WTC11 (cell line): ENCODE measurements at regions not wholly inside any gene's neighbourhood (a gene's known extent, or its start where the extent isn't known, plus 50 kb on each side); places are given as distances from the start of the nearest gene placed in this dataset.

Experiments
- ATAC-seq: fragments of 200-7000 bp; cut with Tn5 transposase; 2 replicates; pipeline ENCODE4 v1.10.0; 2021; ENCODE audit warnings: mild to moderate bottlenecking, moderate library complexity
- CTCF ChIA-PET: fragments of 300-600 bp; sonication (Branson Sonifier 250); formaldehyde crosslinking; loops from one replicate; lab custom pipeline; 2021; ENCODE audit warnings: antibody characterized with exemption; lab: Charles Lee
- POLR2A ChIA-PET: fragments of 350-600 bp; sonication (Branson Sonifier 250); formaldehyde crosslinking; loops from one replicate; lab custom pipeline; 2021; ENCODE audit warnings: antibody characterized with exemption; lab: Charles Lee
- DNase-seq: peaks from one replicate; pipeline ENCODE4 v3.0.0; 2021; ENCODE audit warnings: low spot score
- H3K27ac Mint-ChIP-seq: 2 replicates; pipeline ENCODE4 v1.8.0; 2021; ENCODE audit warnings: mixed read lengths
- H3K27me3 Mint-ChIP-seq: 2 replicates; pipeline ENCODE4 v1.8.0; 2021; ENCODE audit warnings: low read depth, mild to moderate bottlenecking, moderate library complexity, mixed read lengths
- H3K36me3 Mint-ChIP-seq: 2 replicates; pipeline ENCODE4 v1.8.0; 2021; ENCODE audit warnings: mixed read lengths
- H3K4me1 Mint-ChIP-seq: 2 replicates; pipeline ENCODE4 v1.8.0; 2022; ENCODE audit warnings: mixed read lengths
- H3K4me3 Mint-ChIP-seq: 2 replicates; pipeline ENCODE4 v1.8.0; 2021; ENCODE audit warnings: mild to moderate bottlenecking, moderate library complexity, mixed read lengths
- H3K9me3 Mint-ChIP-seq: 2 replicates; pipeline ENCODE4 v1.8.0; 2021; ENCODE audit warnings: mixed read lengths
- ATF3 ChIP-seq: sonication (generic); formaldehyde crosslinking; conservative IDR thresholded peaks from 2 replicates; pipeline ENCODE4 v1.8.1; 2022; ENCODE audit warnings: mild to moderate bottlenecking, missing genetic modification reagents
- CREB1 ChIP-seq: sonication (generic); formaldehyde crosslinking; IDR thresholded peaks from 2 replicates; pipeline ENCODE4 v1.8.0; 2023; ENCODE audit warnings: mild to moderate bottlenecking, missing genetic modification reagents
- FOXK1 ChIP-seq: sonication (generic); formaldehyde crosslinking; IDR thresholded peaks from 2 replicates; pipeline ENCODE4 v1.8.0; 2022; ENCODE audit warnings: mild to moderate bottlenecking, moderate library complexity, missing genetic modification reagents
- FOXP1 ChIP-seq: sonication (generic); formaldehyde crosslinking; IDR thresholded peaks from 2 replicates; pipeline ENCODE4 v1.8.0; 2022; ENCODE audit warnings: missing genetic modification reagents, mild to moderate bottlenecking, moderate library complexity, borderline replicate concordance
- GABPB1 ChIP-seq: sonication (generic); formaldehyde crosslinking; IDR thresholded peaks from 2 replicates; pipeline ENCODE4 v1.8.1; 2023; ENCODE audit warnings: mild to moderate bottlenecking, missing genetic modification reagents
- GRHL2 ChIP-seq: fragments of 250-450 bp; sonication (Bioruptor Pico); IDR thresholded peaks from 2 replicates; pipeline ENCODE4 v1.8.0; 2022; ENCODE audit warnings: mild to moderate bottlenecking, moderate library complexity; ENCODE audit not compliant: insufficient replicate concordance, severe bottlenecking
- GTF2I ChIP-seq: fragments of 250-450 bp; sonication (Bioruptor Pico); conservative IDR thresholded peaks from 2 replicates; pipeline ENCODE4 v1.4.0; 2021; ENCODE audit warnings: mild to moderate bottlenecking
- KAT7 ChIP-seq: sonication (generic); formaldehyde crosslinking; IDR thresholded peaks from 2 replicates; pipeline ENCODE4 v1.8.1; 2023; ENCODE audit warnings: missing genetic modification reagents, mild to moderate bottlenecking, borderline replicate concordance
- MXD4 ChIP-seq: fragments of 250-450 bp; sonication (Bioruptor Pico); IDR thresholded peaks from 2 replicates; pipeline ENCODE4 v1.8.0; 2021; ENCODE audit warnings: mild to moderate bottlenecking, moderate library complexity, borderline replicate concordance
- MYBL2 ChIP-seq: sonication (generic); formaldehyde crosslinking; IDR thresholded peaks from 2 replicates; pipeline ENCODE4 v1.8.1; 2023; ENCODE audit warnings: mild to moderate bottlenecking, moderate library complexity, missing genetic modification reagents
- NR2C2 ChIP-seq: sonication (generic); formaldehyde crosslinking; IDR thresholded peaks from 2 replicates; pipeline ENCODE4 v1.8.0; 2022; ENCODE audit warnings: mild to moderate bottlenecking, missing genetic modification reagents
- OVOL2 ChIP-seq: fragments of 250-450 bp; sonication (Bioruptor Pico); IDR thresholded peaks from 2 replicates; pipeline ENCODE4 v1.9.0; 2021; ENCODE audit warnings: mild to moderate bottlenecking, borderline replicate concordance
- RELA ChIP-seq: sonication (generic); formaldehyde crosslinking; IDR thresholded peaks from 2 replicates; pipeline ENCODE4 v1.8.1; 2022; ENCODE audit warnings: missing genetic modification reagents, mild to moderate bottlenecking, borderline replicate concordance
- SMAD3 ChIP-seq: sonication (generic); formaldehyde crosslinking; IDR thresholded peaks from 2 replicates; pipeline ENCODE4 v1.8.0; 2022; ENCODE audit warnings: missing genetic modification reagents, mild to moderate bottlenecking, borderline replicate concordance
- SMAD4 ChIP-seq: sonication (generic); formaldehyde crosslinking; IDR thresholded peaks from 2 replicates; pipeline ENCODE4 v1.8.0; 2022; ENCODE audit warnings: mild to moderate bottlenecking, missing genetic modification reagents
- ZNF232 ChIP-seq: sonication (generic); formaldehyde crosslinking; IDR thresholded peaks from 2 replicates; pipeline ENCODE4 v1.8.0; 2022; ENCODE audit warnings: mild to moderate bottlenecking, missing genetic modification reagents
- ZNF263 ChIP-seq: sonication (generic); formaldehyde crosslinking; IDR thresholded peaks from 2 replicates; pipeline ENCODE4 v1.8.1; 2022; ENCODE audit warnings: low read depth, mild to moderate bottlenecking, moderate library complexity, missing genetic modification reagents
- ZNF317 ChIP-seq: sonication (generic); formaldehyde crosslinking; IDR thresholded peaks from 2 replicates; pipeline ENCODE4 v1.8.1; 2023; ENCODE audit warnings: low read depth, mild to moderate bottlenecking, moderate library complexity, missing genetic modification reagents, borderline replicate concordance
- ZNF425 ChIP-seq: fragments of 250-450 bp; sonication (Bioruptor Pico); conservative IDR thresholded peaks from 2 replicates; pipeline ENCODE4 v1.9.0; 2021; ENCODE audit warnings: mild to moderate bottlenecking
- ZNF512 ChIP-seq: sonication (generic); formaldehyde crosslinking; IDR thresholded peaks from 2 replicates; pipeline ENCODE4 v1.8.1; 2022; ENCODE audit warnings: missing genetic modification reagents, borderline replicate concordance
- ZNF671 ChIP-seq: fragments of 250-450 bp; sonication (Bioruptor Pico); IDR thresholded peaks from 2 replicates; pipeline ENCODE4 v1.8.0; 2021; ENCODE audit warnings: mild to moderate bottlenecking
- TF ChIP-seq, protein P1 (sequence below): sonication (generic); formaldehyde crosslinking; IDR thresholded peaks from 2 replicates; pipeline ENCODE4 v1.8.0; 2022; ENCODE audit warnings: missing genetic modification reagents
- TF ChIP-seq, protein P2 (sequence below): fragments of 250-450 bp; sonication (Bioruptor Pico); IDR thresholded peaks from 2 replicates; pipeline ENCODE4 v2.1.2; 2022; ENCODE audit warnings: mild to moderate bottlenecking, moderate library complexity

- ATAC-seq, result no peak
- Mint-ChIP-seq H3K4me3 (no peak overlapping the region), H3K4me1 (peaks cover 5% of the 10 kb centered on the region; the same call in 1 of the 2 replicates), H3K27me3 (no peaks in the 10 kb centered on the region), H3K9me3 (no peaks in the 10 kb centered on the region), H3K36me3 (no peaks in the 10 kb centered on the region), H3K27ac (no peak overlapping the region)
- CTCF ChIA-PET, result interaction anchor here (2.0 to 5.0 kb wide), 3 partner anchors 47 to 434 kb away, joined by 5 to 23 read pairs (median 6); no protein-coding TSS in a partner anchor
- TF ChIP-seq SMAD3 (CRISPR knock-in tag), result no peak
- TF ChIP-seq FOXK1 (CRISPR knock-in tag), result no peak
- no peak for TF ChIP-seq MYBL2 (CRISPR knock-in tag)
- TF ChIP-seq, protein P1, sequence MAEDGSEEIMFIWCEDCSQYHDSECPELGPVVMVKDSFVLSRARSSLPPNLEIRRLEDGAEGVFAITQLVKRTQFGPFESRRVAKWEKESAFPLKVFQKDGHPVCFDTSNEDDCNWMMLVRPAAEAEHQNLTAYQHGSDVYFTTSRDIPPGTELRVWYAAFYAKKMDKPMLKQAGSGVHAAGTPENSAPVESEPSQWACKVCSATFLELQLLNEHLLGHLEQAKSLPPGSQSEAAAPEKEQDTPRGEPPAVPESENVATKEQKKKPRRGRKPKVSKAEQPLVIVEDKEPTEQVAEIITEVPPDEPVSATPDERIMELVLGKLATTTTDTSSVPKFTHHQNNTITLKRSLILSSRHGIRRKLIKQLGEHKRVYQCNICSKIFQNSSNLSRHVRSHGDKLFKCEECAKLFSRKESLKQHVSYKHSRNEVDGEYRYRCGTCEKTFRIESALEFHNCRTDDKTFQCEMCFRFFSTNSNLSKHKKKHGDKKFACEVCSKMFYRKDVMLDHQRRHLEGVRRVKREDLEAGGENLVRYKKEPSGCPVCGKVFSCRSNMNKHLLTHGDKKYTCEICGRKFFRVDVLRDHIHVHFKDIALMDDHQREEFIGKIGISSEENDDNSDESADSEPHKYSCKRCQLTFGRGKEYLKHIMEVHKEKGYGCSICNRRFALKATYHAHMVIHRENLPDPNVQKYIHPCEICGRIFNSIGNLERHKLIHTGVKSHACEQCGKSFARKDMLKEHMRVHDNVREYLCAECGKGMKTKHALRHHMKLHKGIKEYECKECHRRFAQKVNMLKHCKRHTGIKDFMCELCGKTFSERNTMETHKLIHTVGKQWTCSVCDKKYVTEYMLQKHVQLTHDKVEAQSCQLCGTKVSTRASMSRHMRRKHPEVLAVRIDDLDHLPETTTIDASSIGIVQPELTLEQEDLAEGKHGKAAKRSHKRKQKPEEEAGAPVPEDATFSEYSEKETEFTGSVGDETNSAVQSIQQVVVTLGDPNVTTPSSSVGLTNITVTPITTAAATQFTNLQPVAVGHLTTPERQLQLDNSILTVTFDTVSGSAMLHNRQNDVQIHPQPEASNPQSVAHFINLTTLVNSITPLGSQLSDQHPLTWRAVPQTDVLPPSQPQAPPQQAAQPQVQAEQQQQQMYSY (CRISPR knock-in tag), result no peak
- TF ChIP-seq ZNF512 (CRISPR knock-in tag), result no peak
- no peak for TF ChIP-seq OVOL2 (CRISPR knock-in tag)
- no peak for TF ChIP-seq FOXP1 (CRISPR knock-in tag)
- no peak for TF ChIP-seq GTF2I (CRISPR knock-in tag)
- TF ChIP-seq KAT7 (CRISPR knock-in tag), result no peak
- TF ChIP-seq CREB1 (CRISPR knock-in tag), result no peak
- TF ChIP-seq GRHL2 (CRISPR knock-in tag), result no peak
- no peak for TF ChIP-seq ATF3
- no peak for TF ChIP-seq ZNF425 (CRISPR knock-in tag)
- TF ChIP-seq MXD4 (CRISPR knock-in tag), result no peak
- TF ChIP-seq ZNF317, result no peak
- no peak for TF ChIP-seq SMAD4 (CRISPR knock-in tag)
- no peak for DNase-seq
- POLR2A ChIA-PET, result no interaction called here
Measured at GRCh38 chr2:37829616-37830395, 95.3 kb upstream of the RMDN2 start.

DNA sequence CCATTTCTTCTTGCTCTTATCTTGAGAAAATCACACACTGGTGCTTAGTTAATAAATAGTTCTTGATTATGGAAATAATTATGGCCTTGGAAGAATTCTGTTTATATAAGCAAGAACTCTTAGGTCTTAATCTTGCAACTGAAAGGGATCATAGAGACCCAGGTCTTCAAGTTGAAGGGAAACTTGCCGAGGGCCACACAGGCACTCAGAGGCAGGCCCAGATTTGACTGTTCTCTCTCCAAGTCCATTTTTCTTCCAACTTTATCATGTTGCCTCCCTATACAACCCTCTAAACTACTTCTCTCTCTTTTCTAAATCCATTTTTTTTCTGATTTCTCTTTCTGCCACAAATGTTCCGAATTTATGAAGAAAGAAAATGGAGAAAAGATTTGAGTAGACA is 94.5 kb upstream of the RMDN2 start:
- no peak for DNase-seq
- TF ChIP-seq GABPB1 (CRISPR knock-in tag) (no peak), NR2C2 (CRISPR knock-in tag) (no peak), FOXK1 (CRISPR knock-in tag) (no peak), RELA (CRISPR knock-in tag) (no peak), ZNF263 (no peak), ZNF671 (no peak), GTF2I (CRISPR knock-in tag) (no peak), ZNF232 (CRISPR knock-in tag) (no peak), GRHL2 (CRISPR knock-in tag) (no peak)
- TF ChIP-seq, protein P2, sequence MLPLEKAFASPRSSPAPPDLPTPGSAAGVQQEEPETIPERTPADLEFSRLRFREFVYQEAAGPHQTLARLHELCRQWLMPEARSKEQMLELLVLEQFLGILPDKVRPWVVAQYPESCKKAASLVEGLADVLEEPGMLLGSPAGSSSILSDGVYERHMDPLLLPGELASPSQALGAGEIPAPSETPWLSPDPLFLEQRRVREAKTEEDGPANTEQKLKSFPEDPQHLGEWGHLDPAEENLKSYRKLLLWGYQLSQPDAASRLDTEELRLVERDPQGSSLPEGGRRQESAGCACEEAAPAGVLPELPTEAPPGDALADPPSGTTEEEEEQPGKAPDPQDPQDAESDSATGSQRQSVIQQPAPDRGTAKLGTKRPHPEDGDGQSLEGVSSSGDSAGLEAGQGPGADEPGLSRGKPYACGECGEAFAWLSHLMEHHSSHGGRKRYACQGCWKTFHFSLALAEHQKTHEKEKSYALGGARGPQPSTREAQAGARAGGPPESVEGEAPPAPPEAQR (CRISPR knock-in tag), result no peak
- Mint-ChIP-seq H3K4me3 (no peak overlapping the region), H3K36me3 (no peaks in the 10 kb centered on the region), H3K27me3 (no peaks in the 10 kb centered on the region), H3K27ac (no peak overlapping the region), H3K4me1 (peaks cover 5% of the 10 kb centered on the region; the same call in 1 of the 2 replicates), H3K9me3 (no peaks in the 10 kb centered on the region)
- ChIA-PET POLR2A (no interaction called here), CTCF (interaction anchor here (2.0 to 5.0 kb wide), 2 partner anchors 416 to 435 kb away, joined by 5 to 23 read pairs; no protein-coding TSS in a partner anchor)
- no peak for ATAC-seq
